IMR-90 (cell line): ENCODE measurements at regions not wholly inside any gene's neighbourhood (a gene's known extent, or its start where the extent isn't known, plus 50 kb on each side); places are given as distances from the start of the nearest gene placed in this dataset.

ENCODE experiments used
- ATAC-seq: fragments of 200-7000 bp; cut with Tn5 transposase; 2 replicates; pipeline ENCODE4 v1.9.1; 2020; ENCODE audit warnings: low read depth, mild to moderate bottlenecking, moderate library complexity
- BruUV-seq: library from RNA; stranded (reverse); fragments of 400-500 nt; replicated peaks from 2 replicates; lab custom pipeline; 2021; lab: Mats Ljungman, UMichigan
- CTCF ChIA-PET: fragments of 300-600 bp; formaldehyde crosslinking; extraction: SDS; loops from one replicate; lab custom pipeline; 2021; ENCODE audit warnings: antibody characterized with exemption; lab: Yijun Ruan, JAX
- POLR2A ChIA-PET: fragments of 300-600 bp; sonication (Branson Sonifier 250); formaldehyde crosslinking; loops from one replicate; lab custom pipeline; 2022; ENCODE audit warnings: antibody characterized with exemption; ENCODE audit not compliant: unreplicated experiment; lab: Charles Lee
- DNase-seq: peaks from one replicate; pipeline ENCODE4 v3.0.0; 2013
- H2AFZ ChIP-seq: replicated peaks from 2 replicates; pipeline ENCODE3; 2013; ENCODE audit warnings: low read length, mild to moderate bottlenecking; ENCODE audit not compliant: poor library complexity
- H2AK5ac ChIP-seq: 2 replicates; pipeline ENCODE4 v1.6.1; 2013; ENCODE audit warnings: low read depth, low read length, inconsistent platforms
- H2AK9ac ChIP-seq: replicated peaks from 2 replicates; pipeline ENCODE3; 2013; ENCODE audit warnings: mild to moderate bottlenecking, low read depth, low read length, moderate library complexity; ENCODE audit not compliant: poor library complexity
- H2BK120ac ChIP-seq: 2 replicates; pipeline ENCODE4 v1.6.1; 2013; ENCODE audit warnings: low read depth, low read length, inconsistent platforms
- H2BK15ac ChIP-seq: 3 replicates; pipeline ENCODE4 v1.6.1; 2013; ENCODE audit warnings: low read depth, low read length, inconsistent platforms
- H2BK20ac ChIP-seq: 2 replicates; pipeline ENCODE4 v1.6.1; 2013; ENCODE audit warnings: low read depth, mild to moderate bottlenecking, inconsistent platforms, low read length, moderate library complexity
- H2BK5ac ChIP-seq: 2 replicates; pipeline ENCODE4 v1.6.1; 2013; ENCODE audit warnings: mild to moderate bottlenecking, low read depth, low read length, inconsistent platforms; ENCODE audit not compliant: poor library complexity, severe bottlenecking
- H3K14ac ChIP-seq: replicated peaks from 2 replicates; pipeline ENCODE4 v1.6.1; 2013; ENCODE audit warnings: low read depth, low read length, inconsistent platforms
- H3K18ac ChIP-seq: 2 replicates; pipeline ENCODE4 v1.6.1; 2013; ENCODE audit warnings: low read depth, low read length, control low read depth
- H3K23ac ChIP-seq: 2 replicates; pipeline ENCODE4 v1.6.1; 2013; ENCODE audit warnings: low read depth, low read length, inconsistent platforms
- H3K27ac ChIP-seq: 2 replicates; pipeline ENCODE4 v1.5.1; 2013; ENCODE audit warnings: mild to moderate bottlenecking, control low read depth, low read length; ENCODE audit not compliant: insufficient read depth
- H3K27me3 ChIP-seq: 2 replicates; pipeline ENCODE4 v1.6.1; 2013; ENCODE audit warnings: low read length; ENCODE audit not compliant: control insufficient read depth, insufficient read depth
- H3K36me3 ChIP-seq: 2 replicates; pipeline ENCODE4 v1.6.1; 2013; ENCODE audit warnings: low read length, mixed read lengths; ENCODE audit not compliant: control insufficient read depth, insufficient read depth
- H3K4ac ChIP-seq: 2 replicates; pipeline ENCODE4 v1.6.1; 2013; ENCODE audit warnings: low read depth, low read length, inconsistent platforms
- H3K4me1 ChIP-seq: 2 replicates; pipeline ENCODE4 v1.6.1; 2013; ENCODE audit warnings: low read length, mixed read lengths; ENCODE audit not compliant: control insufficient read depth, insufficient read depth
- H3K4me2 ChIP-seq: 2 replicates; pipeline ENCODE4 v1.6.1; 2013; ENCODE audit warnings: low read depth, mild to moderate bottlenecking, control low read depth, low read length, moderate library complexity
- H3K4me3 ChIP-seq: 2 replicates; pipeline ENCODE4 v1.5.1; 2013; ENCODE audit warnings: low read depth, mild to moderate bottlenecking, control low read depth, low read length, moderate library complexity; ENCODE audit not compliant: insufficient read depth
- H3K56ac ChIP-seq: 2 replicates; pipeline ENCODE4 v1.6.1; 2013; ENCODE audit warnings: low read length, inconsistent platforms; ENCODE audit not compliant: insufficient read depth; ENCODE audit errors: extremely low read depth
- H3K79me1 ChIP-seq, 2 experiments: 2 replicates each; pipeline ENCODE4 v1.6.1; 2013; ENCODE audit warnings: low read length in 2 of 2, inconsistent platforms in 1 of 2, low read depth in 1 of 2
- H3K9ac ChIP-seq: 2 replicates; pipeline ENCODE4 v1.6.1; 2013; ENCODE audit warnings: low read depth, low read length, control low read depth
- H3K9me1 ChIP-seq: 2 replicates; pipeline ENCODE4 v1.6.1; 2013; ENCODE audit warnings: low read length, inconsistent platforms; ENCODE audit not compliant: insufficient read depth
- H3K9me3 ChIP-seq: 2 replicates; pipeline ENCODE4 v1.6.1; 2013; ENCODE audit warnings: low read length; ENCODE audit not compliant: control insufficient read depth, insufficient read depth
- H4K20me1 ChIP-seq: 2 replicates; pipeline ENCODE4 v1.6.1; 2013; ENCODE audit warnings: low read length, inconsistent platforms; ENCODE audit not compliant: insufficient read depth
- H4K5ac ChIP-seq: 2 replicates; pipeline ENCODE4 v1.6.1; 2013; ENCODE audit warnings: mild to moderate bottlenecking, low read depth, low read length, control low read depth
- H4K8ac ChIP-seq, 2 experiments: 2 replicates each; pipeline ENCODE4 v1.6.1; 2013; ENCODE audit warnings: low read depth in 2 of 2, low read length in 2 of 2, control low read depth in 1 of 2, inconsistent platforms in 1 of 2
- H4K91ac ChIP-seq: 2 replicates; pipeline ENCODE4 v1.6.1; 2013; ENCODE audit warnings: low read depth, low read length, inconsistent platforms; ENCODE audit not compliant: insufficient read depth
- BHLHE40 ChIP-seq: fragments of 150-350 bp; IDR thresholded peaks from 2 replicates; pipeline ENCODE4 v1.6.1; 2016; ENCODE audit warnings: mild to moderate bottlenecking, low read depth, low read length
- CEBPB ChIP-seq: IDR thresholded peaks from 2 replicates; pipeline ENCODE4 v1.6.1; 2012; ENCODE audit warnings: low read depth, low read length, improper control_type of control experiment
- CHD1 ChIP-seq: IDR thresholded peaks from 2 replicates; pipeline ENCODE4 v1.6.1; 2012; ENCODE audit warnings: low read depth, low read length, improper control_type of control experiment
- FOS ChIP-seq: fragments of 150-350 bp; IDR thresholded peaks from 2 replicates; pipeline ENCODE4 v1.6.1; 2016; ENCODE audit warnings: low read depth, low read length
- MXI1 ChIP-seq: IDR thresholded peaks from 2 replicates; pipeline ENCODE4 v1.6.1; 2012; ENCODE audit warnings: low read depth, mild to moderate bottlenecking, low read length, moderate library complexity, borderline replicate concordance
- NFE2L2 ChIP-seq: fragments of 150-350 bp; IDR thresholded peaks from 2 replicates; pipeline ENCODE4 v1.6.1; 2016; ENCODE audit warnings: low read depth, mild to moderate bottlenecking, low read length
- POLR2A ChIP-seq: IDR thresholded peaks from 2 replicates; pipeline ENCODE4 v1.6.1; 2012; ENCODE audit warnings: mild to moderate bottlenecking, low read depth, low read length
- RAD21 ChIP-seq: IDR thresholded peaks from 2 replicates; pipeline ENCODE4 v1.6.1; 2012; ENCODE audit warnings: low read length, improper control_type of control experiment
- RCOR1 ChIP-seq: IDR thresholded peaks from 2 replicates; pipeline ENCODE4 v1.6.1; 2012; ENCODE audit warnings: mild to moderate bottlenecking, low read length, improper control_type of control experiment; ENCODE audit not compliant: insufficient replicate concordance
- RFX5 ChIP-seq: IDR thresholded peaks from 2 replicates; pipeline ENCODE4 v1.8.0; 2012; ENCODE audit warnings: low read depth, mild to moderate bottlenecking, low read length, moderate library complexity
- SMC3 ChIP-seq: fragments of 150-350 bp; IDR thresholded peaks from 2 replicates; pipeline ENCODE4 v1.6.1; 2016; ENCODE audit warnings: low read depth, mild to moderate bottlenecking, antibody characterized with exemption, low read length, moderate library complexity
- WGBS, 2 experiments: methylation state at CpG; one replicate each; pipeline versions ENCODE4 v1.1.5 to v1.1.7; 2013; ENCODE audit warnings: missing lambda C conversion rate in 2 of 2; ENCODE audit not compliant: insufficient read length in 1 of 2; ENCODE audit errors: extremely low coverage in 2 of 2; 5-methylcytosine and 5-hydroxymethylcytosine counted together
- dilution Hi-C: fragments of 300-500 bp; cut with HindIII; formaldehyde crosslinking; loops from one replicate; pipeline ENCODE4 v1.14.3; 2018; ENCODE audit warnings: low sequenced_read_pairs; ENCODE audit not compliant: unreplicated experiment
- in situ Hi-C: fragments of 300-500 bp; cut with MboI; formaldehyde crosslinking; loops from 3 replicates; pipeline ENCODE4 v1.14.3; 2019; ENCODE audit warnings: low sequenced_read_pairs, inconsistent platforms, mixed read lengths
- intact Hi-C: fragments of 100-400 bp; cut with micrococcal nuclease; formaldehyde crosslinking; loops from 2 replicates; pipeline ENCODE4 v1.10.0; 2022
- TF ChIP-seq, protein P1 (sequence below): fragments of 150-350 bp; IDR thresholded peaks from 2 replicates; pipeline ENCODE4 v1.6.1; 2017; ENCODE audit warnings: mild to moderate bottlenecking, antibody characterized with exemption, low read length, low read depth
- TF ChIP-seq, protein P2 (sequence below): fragments of 150-350 bp; IDR thresholded peaks from 2 replicates; pipeline ENCODE4 v1.6.1; 2016; ENCODE audit warnings: low read depth, mild to moderate bottlenecking, low read length, moderate library complexity, borderline replicate concordance
- TF ChIP-seq, protein P3 (sequence below): conservative IDR thresholded peaks from 2 replicates; pipeline ENCODE4 v1.5.1; 2012; ENCODE audit warnings: mild to moderate bottlenecking, low read depth, low read length, improper control_type of control experiment

DNA sequence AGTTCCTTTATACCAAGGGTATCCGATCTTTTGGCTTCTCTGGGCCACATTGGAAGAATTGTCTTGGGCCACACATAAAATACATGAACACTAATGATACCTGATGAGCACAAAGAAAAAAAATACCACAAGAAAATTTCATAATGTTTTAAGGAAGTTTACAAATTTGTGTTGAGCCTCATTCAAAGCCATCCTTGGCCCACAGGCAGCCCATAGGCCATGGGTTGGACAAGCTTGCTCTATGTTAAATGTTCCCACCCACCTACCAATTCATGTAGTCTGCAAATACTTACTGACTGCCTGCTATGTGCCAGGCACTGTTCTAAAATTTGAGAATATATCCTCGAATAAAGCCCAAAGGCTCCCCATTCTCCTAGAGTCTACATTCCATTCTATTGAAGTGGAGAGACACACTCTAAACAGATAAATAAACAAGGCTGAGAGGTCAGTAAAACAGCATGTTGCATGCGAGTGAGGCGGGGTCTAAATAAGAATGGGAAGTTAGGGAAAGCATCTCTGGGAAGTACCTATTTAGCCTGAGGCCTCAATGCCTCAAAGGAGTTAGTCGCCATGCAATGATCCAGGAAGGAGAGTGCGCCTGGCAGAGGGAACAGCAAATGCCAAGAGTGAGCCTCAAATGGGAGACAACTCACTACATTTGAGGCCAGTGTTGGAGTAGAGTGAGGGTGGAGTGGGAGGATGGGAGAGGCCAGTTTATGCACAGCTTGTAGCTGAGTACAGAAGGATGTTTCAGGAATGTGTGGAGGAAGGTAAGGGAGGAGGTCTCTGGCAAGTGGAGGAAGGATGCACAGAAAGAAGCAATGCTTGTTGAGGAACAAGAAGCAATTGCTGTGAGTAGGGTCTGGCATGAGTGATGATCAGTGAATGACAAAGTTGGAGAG is 52.5 kb upstream of the CLDN10 start:
- dilution Hi-C loops = no loop called here
- no peaks in the 10 kb centered on the region for H3K4me1 ChIP-seq
- no peak overlapping the region for H2AK9ac ChIP-seq
- H3K4me3 ChIP-seq = no peak overlapping the region
- H4K91ac ChIP-seq = no peak overlapping the region
- no peak overlapping the region for H3K27ac ChIP-seq
- no peak overlapping the region for H4K8ac ChIP-seq
- H3K9me1 ChIP-seq = peaks cover 4% of the 10 kb centered on the region
- intact Hi-C loops = no loop called here
- peaks cover 7% of the 10 kb centered on the region; the same call in 1 of the 2 replicates for H3K9me3 ChIP-seq
- no peak overlapping the region for H3K56ac ChIP-seq
- H3K18ac ChIP-seq = no peak overlapping the region
- H2BK5ac ChIP-seq = no peak overlapping the region
- H4K20me1 ChIP-seq = no peaks in the 10 kb centered on the region
- ChIA-PET CTCF (interaction anchor here (0.8 to 1.5 kb wide), 2 partner anchors 11 to 36 kb away, joined by 3 to 4 read pairs; no protein-coding TSS in a partner anchor), POLR2A (no interaction called here)
- peak overlapping the region; percentile 44 for H2AFZ ChIP-seq
- H2AK5ac ChIP-seq = no peak overlapping the region
- no peak overlapping the region for H3K4ac ChIP-seq
- no peaks in the 10 kb centered on the region; the same call in 1 of the 2 replicates for H3K27me3 ChIP-seq
- no peak overlapping the region for H3K14ac ChIP-seq
- WGBS, 2 experiments = 84% methylated on average over 4 of the region's 6 CpGs; no CpG with 5 or more reads in 1 of the 2 experiments
- peak; percentile 40; the same call in 1 of the 2 replicates for ATAC-seq
- H3K4me2 ChIP-seq = no peak overlapping the region
- H3K23ac ChIP-seq = no peak overlapping the region; the same call in 1 of the 2 replicates
- H2BK20ac ChIP-seq = no peak overlapping the region
- H2BK15ac ChIP-seq = no peak overlapping the region
- no peak overlapping the region for H3K9ac ChIP-seq
- DNase-seq = peak; percentile 4
- BruUV-seq = no TSS peak
- no peak overlapping the region for H2BK120ac ChIP-seq
- H4K5ac ChIP-seq = no peak overlapping the region
- in situ Hi-C loops = no loop called here
- no peaks in the 10 kb centered on the region for H3K79me1 ChIP-seq
- H3K36me3 ChIP-seq = no peaks in the 10 kb centered on the region
- TF ChIP-seq, protein P1, sequence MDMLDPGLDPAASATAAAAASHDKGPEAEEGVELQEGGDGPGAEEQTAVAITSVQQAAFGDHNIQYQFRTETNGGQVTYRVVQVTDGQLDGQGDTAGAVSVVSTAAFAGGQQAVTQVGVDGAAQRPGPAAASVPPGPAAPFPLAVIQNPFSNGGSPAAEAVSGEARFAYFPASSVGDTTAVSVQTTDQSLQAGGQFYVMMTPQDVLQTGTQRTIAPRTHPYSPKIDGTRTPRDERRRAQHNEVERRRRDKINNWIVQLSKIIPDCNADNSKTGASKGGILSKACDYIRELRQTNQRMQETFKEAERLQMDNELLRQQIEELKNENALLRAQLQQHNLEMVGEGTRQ = no peak
- TF ChIP-seq BHLHE40 = no peak
- no peak for TF ChIP-seq CHD1
- TF ChIP-seq RCOR1 = no peak
- TF ChIP-seq RFX5 = no peak
- TF ChIP-seq, protein P2, sequence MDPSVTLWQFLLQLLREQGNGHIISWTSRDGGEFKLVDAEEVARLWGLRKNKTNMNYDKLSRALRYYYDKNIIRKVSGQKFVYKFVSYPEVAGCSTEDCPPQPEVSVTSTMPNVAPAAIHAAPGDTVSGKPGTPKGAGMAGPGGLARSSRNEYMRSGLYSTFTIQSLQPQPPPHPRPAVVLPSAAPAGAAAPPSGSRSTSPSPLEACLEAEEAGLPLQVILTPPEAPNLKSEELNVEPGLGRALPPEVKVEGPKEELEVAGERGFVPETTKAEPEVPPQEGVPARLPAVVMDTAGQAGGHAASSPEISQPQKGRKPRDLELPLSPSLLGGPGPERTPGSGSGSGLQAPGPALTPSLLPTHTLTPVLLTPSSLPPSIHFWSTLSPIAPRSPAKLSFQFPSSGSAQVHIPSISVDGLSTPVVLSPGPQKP = no peak
- TF ChIP-seq CEBPB = no peak
- TF ChIP-seq SMC3 = no peak
- no peak for TF ChIP-seq MXI1
- no peak for TF ChIP-seq POLR2A
- TF ChIP-seq, protein P3, sequence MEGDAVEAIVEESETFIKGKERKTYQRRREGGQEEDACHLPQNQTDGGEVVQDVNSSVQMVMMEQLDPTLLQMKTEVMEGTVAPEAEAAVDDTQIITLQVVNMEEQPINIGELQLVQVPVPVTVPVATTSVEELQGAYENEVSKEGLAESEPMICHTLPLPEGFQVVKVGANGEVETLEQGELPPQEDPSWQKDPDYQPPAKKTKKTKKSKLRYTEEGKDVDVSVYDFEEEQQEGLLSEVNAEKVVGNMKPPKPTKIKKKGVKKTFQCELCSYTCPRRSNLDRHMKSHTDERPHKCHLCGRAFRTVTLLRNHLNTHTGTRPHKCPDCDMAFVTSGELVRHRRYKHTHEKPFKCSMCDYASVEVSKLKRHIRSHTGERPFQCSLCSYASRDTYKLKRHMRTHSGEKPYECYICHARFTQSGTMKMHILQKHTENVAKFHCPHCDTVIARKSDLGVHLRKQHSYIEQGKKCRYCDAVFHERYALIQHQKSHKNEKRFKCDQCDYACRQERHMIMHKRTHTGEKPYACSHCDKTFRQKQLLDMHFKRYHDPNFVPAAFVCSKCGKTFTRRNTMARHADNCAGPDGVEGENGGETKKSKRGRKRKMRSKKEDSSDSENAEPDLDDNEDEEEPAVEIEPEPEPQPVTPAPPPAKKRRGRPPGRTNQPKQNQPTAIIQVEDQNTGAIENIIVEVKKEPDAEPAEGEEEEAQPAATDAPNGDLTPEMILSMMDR = no peak
- TF ChIP-seq NFE2L2 = no peak
- no peak for TF ChIP-seq RAD21
- TF ChIP-seq FOS = no peak
